GM12864 (cell line): ENCODE measurements at regions not wholly inside any gene's neighbourhood (a gene's known extent, or its start where the extent isn't known, plus 50 kb on each side); places are given as distances from the start of the nearest gene placed in this dataset.

ENCODE experiments used
- DNase-seq: peaks from one replicate; pipeline ENCODE4 v3.0.0-alpha.2; 2011; ENCODE audit warnings: low read depth
- H3K4me3 ChIP-seq: 2 replicates; pipeline ENCODE4 v1.5.1; 2011; ENCODE audit warnings: mild to moderate bottlenecking, low read depth, low read length, control low read depth
- CTCF ChIP-seq: IDR thresholded peaks from 2 replicates; pipeline ENCODE4 v1.5.1; 2011; ENCODE audit warnings: low read depth, mild to moderate bottlenecking, moderate library complexity, low read length, control low read depth, inconsistent platforms; ENCODE audit errors: missing control alignments

- no peak for TF ChIP-seq CTCF
- DNase-seq = no peak
- H3K4me3 ChIP-seq = no peak overlapping the region
Observed at GRCh38 chr2:34337735-34338134, 738.6 kb upstream of the FAM98A start.

GRCh38 chr2:34332813-34333212 is 733.7 kb upstream of the FAM98A start:
- DNase-seq = no peak
- H3K4me3 ChIP-seq = no peak overlapping the region
- TF ChIP-seq CTCF = no peak

- TF ChIP-seq CTCF = no peak
- DNase-seq = no peak
- H3K4me3 ChIP-seq = no peak overlapping the region
Observed at GRCh38 chr2:34320056-34320455, 721.0 kb upstream of the FAM98A start.

GRCh38 chr2:34317797-34318196 is 718.7 kb upstream of the FAM98A start:
- no peak for TF ChIP-seq CTCF
- H3K4me3 ChIP-seq = no peak overlapping the region
- DNase-seq = no peak

GRCh38 chr2:34316788-34317187 is 717.7 kb upstream of the FAM98A start:
- TF ChIP-seq CTCF = no peak
- no peak for DNase-seq
- no peak overlapping the region for H3K4me3 ChIP-seq

- no peak for DNase-seq
- no peak for TF ChIP-seq CTCF
- H3K4me3 ChIP-seq = no peak overlapping the region
Observed at GRCh38 chr2:34311816-34312215, 712.7 kb upstream of the FAM98A start.

GRCh38 chr2:34308140-34308539 is 709.0 kb upstream of the FAM98A start:
- DNase-seq = no peak
- no peak overlapping the region for H3K4me3 ChIP-seq
- TF ChIP-seq CTCF = no peak
